Globus pallidus (tissue), 1 donor: ENCODE measurements at regions not wholly inside any gene's neighbourhood (a gene's known extent, or its start where the extent isn't known, plus 50 kb on each side); places are given as distances from the start of the nearest gene placed in this dataset.

Experiments used
- DNase-seq: peaks from one replicate; pipeline ENCODE4 v3.0.0-alpha.2; 2015; ENCODE audit warnings: low spot score

GRCh38 chr11:96894587-96894986 is 504.8 kb downstream of the JRKL start:
- DNase-seq = no peak

- DNase-seq = no peak
Measured at GRCh38 chr11:96899971-96900370, 510.2 kb downstream of the JRKL start.

- no peak for DNase-seq
Measured at GRCh38 chr11:96905143-96905542, 515.3 kb downstream of the JRKL start.

GRCh38 chr11:96905663-96906062 is 515.9 kb downstream of the JRKL start:
- DNase-seq = no peak

- no peak for DNase-seq
Measured at GRCh38 chr11:96906476-96906875, 516.7 kb downstream of the JRKL start.

GRCh38 chr11:96925862-96926261 is 536.0 kb downstream of the JRKL start:
- no peak for DNase-seq

GRCh38 chr11:96940227-96940626 is 550.4 kb downstream of the JRKL start:
- no peak for DNase-seq

- DNase-seq = no peak
Measured at GRCh38 chr11:96942855-96943254, 553.0 kb downstream of the JRKL start.

- no peak for DNase-seq
Measured at GRCh38 chr11:96943970-96944369, 554.2 kb downstream of the JRKL start.

- DNase-seq = no peak
Measured at GRCh38 chr11:96948066-96948465, 558.3 kb downstream of the JRKL start.

GRCh38 chr11:96949464-96949863 is 559.7 kb downstream of the JRKL start:
- DNase-seq = no peak

- no peak for DNase-seq
Measured at GRCh38 chr11:96954587-96955242, 564.9 kb downstream of the JRKL start.

GRCh38 chr11:96960476-96960875 is 570.7 kb downstream of the JRKL start:
- DNase-seq = no peak

- DNase-seq = no peak
Measured at GRCh38 chr11:96960926-96961325, 571.1 kb downstream of the JRKL start.

- DNase-seq = no peak
Measured at GRCh38 chr11:96961931-96962330, 572.1 kb downstream of the JRKL start.

GRCh38 chr11:96963375-96963774 is 573.6 kb downstream of the JRKL start:
- DNase-seq = no peak

GRCh38 chr11:96964661-96965060 is 574.8 kb downstream of the JRKL start:
- no peak for DNase-seq

- DNase-seq = no peak
Measured at GRCh38 chr11:96967616-96968015, 577.8 kb downstream of the JRKL start.

- DNase-seq = no peak
Measured at GRCh38 chr11:96969251-96969650, 579.4 kb downstream of the JRKL start.

- DNase-seq = no peak
Measured at GRCh38 chr11:96978751-96979150, 588.9 kb downstream of the JRKL start.

GRCh38 chr11:96986516-96986915 is 596.7 kb downstream of the JRKL start:
- DNase-seq = no peak

GRCh38 chr11:96990914-96991313 is 601.1 kb downstream of the JRKL start:
- DNase-seq = no peak

- no peak for DNase-seq
Measured at GRCh38 chr11:97000481-97000880, 610.7 kb downstream of the JRKL start.

- DNase-seq = no peak
Measured at GRCh38 chr11:97007283-97007682, 617.5 kb downstream of the JRKL start.

- DNase-seq = no peak
Measured at GRCh38 chr11:97009613-97010012, 619.8 kb downstream of the JRKL start.
